Esophagus muscularis mucosa (tissue), 4 donors: ENCODE measurements at regions not wholly inside any gene's neighbourhood (a gene's known extent, or its start where the extent isn't known, plus 50 kb on each side); places are given as distances from the start of the nearest gene placed in this dataset.

Experiments
- CTCF ChIP-seq, 3 experiments: fragments of 200-600 bp in 2 of 3; fragments of 450-650 bp in 1 of 3; sonication (generic) in 2 of 3; IDR thresholded peaks; one replicate each; pipeline ENCODE4 v1.5.1; 2017 to 2019; ENCODE audit warnings: antibody characterized with exemption in 3 of 3, mild to moderate bottlenecking in 2 of 3, moderate library complexity in 1 of 3
- EP300 ChIP-seq: sonication (generic); formaldehyde crosslinking; IDR thresholded peaks from one replicate; pipeline ENCODE4 v1.6.1; 2017; ENCODE audit warnings: antibody characterized with exemption
- POLR2A ChIP-seq: fragments of 450-650 bp; IDR thresholded peaks from one replicate; pipeline ENCODE4 v1.6.1; 2017; ENCODE audit warnings: antibody characterized with exemption, moderate library complexity, mild to moderate bottlenecking, low read depth
- POLR2AphosphoS5 ChIP-seq, 2 donors: sonication (generic); formaldehyde crosslinking; IDR thresholded peaks; one replicate each; pipeline ENCODE4 v1.6.1; 2017; ENCODE audit warnings: antibody characterized with exemption in 2 of 2

GRCh38 chr17:69948406-69948805 is 126.6 kb upstream of the KCNJ16 start:
- TF ChIP-seq POLR2AphosphoS5 (IDR thresholded peaks at IDR 0.05) (no peak), CTCF (IDR thresholded peaks at IDR 0.05) (no peak), POLR2A (no peak), EP300 (no peak)
